GM12864 (cell line): ENCODE measurements at regions not wholly inside any gene's neighbourhood (a gene's known extent, or its start where the extent isn't known, plus 50 kb on each side); places are given as distances from the start of the nearest gene placed in this dataset.

Experiments
- DNase-seq: peaks from one replicate; pipeline ENCODE4 v3.0.0-alpha.2; 2011; ENCODE audit warnings: low read depth
- H3K4me3 ChIP-seq: 2 replicates; pipeline ENCODE4 v1.5.1; 2011; ENCODE audit warnings: mild to moderate bottlenecking, low read depth, low read length, control low read depth
- CTCF ChIP-seq: IDR thresholded peaks from 2 replicates; pipeline ENCODE4 v1.5.1; 2011; ENCODE audit warnings: low read depth, mild to moderate bottlenecking, moderate library complexity, low read length, control low read depth, inconsistent platforms; ENCODE audit errors: missing control alignments

GRCh38 chr6:51077821-51078518 lies 259.3 kb downstream of the TFAP2B start:
- DNase-seq: no peak

GRCh38 chr6:51090343-51090742 lies 271.7 kb downstream of the TFAP2B start:
- H3K4me3 ChIP-seq: no peak overlapping the region
- no peak for TF ChIP-seq CTCF
- DNase-seq: no peak

More at GRCh38 chr6:51077821-51078518, 259.3 kb downstream of the TFAP2B start:
- no peak overlapping the region for H3K4me3 ChIP-seq
- no peak for TF ChIP-seq CTCF

GRCh38 chr6:51093871-51094270 lies 275.2 kb downstream of the TFAP2B start:
- TF ChIP-seq CTCF: no peak

DNA sequence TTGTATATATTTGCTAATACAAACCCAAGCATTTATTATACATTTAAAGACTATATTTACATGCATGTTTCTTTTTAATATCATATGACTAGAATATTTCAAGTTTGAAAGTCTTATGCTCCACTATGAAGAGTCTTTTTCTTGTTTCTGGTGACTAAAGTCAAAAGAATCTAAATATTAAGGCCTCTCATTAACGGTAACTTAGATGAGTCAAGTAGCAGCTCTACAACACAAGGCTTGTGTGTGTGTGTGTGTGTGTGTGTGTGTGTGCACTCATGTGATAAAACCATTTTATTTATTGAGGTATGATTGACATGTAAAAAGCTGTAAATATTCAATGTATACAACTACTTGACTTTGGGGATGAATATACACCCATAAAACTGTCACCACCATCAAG lies 275.6 kb downstream of the TFAP2B start:
- TF ChIP-seq CTCF: no peak
- DNase-seq: no peak
- H3K4me3 ChIP-seq: no peak overlapping the region

More at GRCh38 chr6:51093871-51094270, 275.2 kb downstream of the TFAP2B start:
- no peak overlapping the region for H3K4me3 ChIP-seq
- no peak for DNase-seq

- DNase-seq: no peak
- H3K4me3 ChIP-seq: no peak overlapping the region
- TF ChIP-seq CTCF: no peak
Measured at GRCh38 chr6:51098246-51098645, 279.6 kb downstream of the TFAP2B start.

GRCh38 chr6:51098791-51099190 lies 280.1 kb downstream of the TFAP2B start:
- TF ChIP-seq CTCF: no peak
- no peak overlapping the region for H3K4me3 ChIP-seq
- no peak for DNase-seq

GRCh38 chr6:51099201-51099600 lies 280.5 kb downstream of the TFAP2B start:
- no peak overlapping the region for H3K4me3 ChIP-seq
- no peak for DNase-seq
- no peak for TF ChIP-seq CTCF
